Liver (tissue), 3 donors: ENCODE measurements at regions not wholly inside any gene's neighbourhood (a gene's known extent, or its start where the extent isn't known, plus 50 kb on each side); places are given as distances from the start of the nearest gene placed in this dataset.

Source experiments
- RAD21 ChIP-seq, 2 donors: IDR thresholded peaks; 2 replicates each; pipeline ENCODE4 v1.6.1; 2016; ENCODE audit warnings: antibody characterized with exemption in 2 of 2, mild to moderate bottlenecking in 2 of 2
- TAF1 ChIP-seq: conservative IDR thresholded peaks from 2 replicates; pipeline ENCODE4 v1.6.1; 2016; ENCODE audit warnings: antibody characterized with exemption, mild to moderate bottlenecking
- YY1 ChIP-seq: IDR thresholded peaks from 2 replicates; pipeline ENCODE4 v1.6.1; 2016; ENCODE audit warnings: antibody characterized with exemption, mild to moderate bottlenecking
- TF ChIP-seq, protein P1 (sequence below): fragments of 150-350 bp; IDR thresholded peaks from 2 replicates; pipeline ENCODE4 v1.5.1; 2017; ENCODE audit warnings: improper control_type of control experiment, low read depth, low read length; ENCODE audit not compliant: missing input control
- donor health status: healthy.
- donor health status: healthy.

DNA sequence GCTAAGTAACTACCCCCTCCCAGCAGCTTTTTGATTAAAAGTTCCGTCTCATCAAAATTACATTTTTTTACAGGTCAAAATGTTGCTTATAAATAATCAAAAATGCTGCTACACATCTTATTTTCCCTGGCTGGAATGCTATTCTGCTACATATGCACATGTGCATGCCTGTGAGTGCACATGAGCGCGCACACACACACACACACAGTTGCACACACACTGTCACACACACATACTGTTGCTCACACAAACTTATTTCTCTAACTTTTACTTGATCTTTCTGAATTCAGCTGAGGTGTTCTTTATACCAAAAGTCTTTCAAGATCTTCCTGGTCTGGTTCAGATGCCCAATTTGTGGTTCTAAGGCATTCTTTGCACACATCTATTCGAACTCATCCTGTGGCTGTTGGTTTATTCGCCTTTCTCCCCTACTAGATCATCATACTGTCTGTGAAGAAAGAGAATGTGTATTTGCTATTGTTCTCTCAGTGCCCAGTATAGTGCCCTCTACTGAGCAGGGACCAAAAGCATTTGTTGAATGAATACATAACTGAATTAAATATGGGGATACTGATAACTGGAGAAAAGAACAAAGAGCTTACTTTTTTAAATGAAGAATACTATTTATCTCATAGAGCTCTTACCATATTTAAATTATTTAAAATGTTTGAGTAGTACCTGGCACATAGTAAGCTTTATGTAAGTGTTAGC is 68.1 kb upstream of the CCDC179 start:
- TF ChIP-seq, protein P1, sequence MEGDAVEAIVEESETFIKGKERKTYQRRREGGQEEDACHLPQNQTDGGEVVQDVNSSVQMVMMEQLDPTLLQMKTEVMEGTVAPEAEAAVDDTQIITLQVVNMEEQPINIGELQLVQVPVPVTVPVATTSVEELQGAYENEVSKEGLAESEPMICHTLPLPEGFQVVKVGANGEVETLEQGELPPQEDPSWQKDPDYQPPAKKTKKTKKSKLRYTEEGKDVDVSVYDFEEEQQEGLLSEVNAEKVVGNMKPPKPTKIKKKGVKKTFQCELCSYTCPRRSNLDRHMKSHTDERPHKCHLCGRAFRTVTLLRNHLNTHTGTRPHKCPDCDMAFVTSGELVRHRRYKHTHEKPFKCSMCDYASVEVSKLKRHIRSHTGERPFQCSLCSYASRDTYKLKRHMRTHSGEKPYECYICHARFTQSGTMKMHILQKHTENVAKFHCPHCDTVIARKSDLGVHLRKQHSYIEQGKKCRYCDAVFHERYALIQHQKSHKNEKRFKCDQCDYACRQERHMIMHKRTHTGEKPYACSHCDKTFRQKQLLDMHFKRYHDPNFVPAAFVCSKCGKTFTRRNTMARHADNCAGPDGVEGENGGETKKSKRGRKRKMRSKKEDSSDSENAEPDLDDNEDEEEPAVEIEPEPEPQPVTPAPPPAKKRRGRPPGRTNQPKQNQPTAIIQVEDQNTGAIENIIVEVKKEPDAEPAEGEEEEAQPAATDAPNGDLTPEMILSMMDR: no peak
- TF ChIP-seq YY1: no peak
- TF ChIP-seq RAD21 (IDR thresholded peaks at IDR 0.05): no peak
- no peak for TF ChIP-seq TAF1
